ENCODE measurements at regions not wholly inside any gene's neighbourhood (a gene's known extent, or its start where the extent isn't known, plus 50 kb on each side); places are given as distances from the start of the nearest gene placed in this dataset.

DNA sequence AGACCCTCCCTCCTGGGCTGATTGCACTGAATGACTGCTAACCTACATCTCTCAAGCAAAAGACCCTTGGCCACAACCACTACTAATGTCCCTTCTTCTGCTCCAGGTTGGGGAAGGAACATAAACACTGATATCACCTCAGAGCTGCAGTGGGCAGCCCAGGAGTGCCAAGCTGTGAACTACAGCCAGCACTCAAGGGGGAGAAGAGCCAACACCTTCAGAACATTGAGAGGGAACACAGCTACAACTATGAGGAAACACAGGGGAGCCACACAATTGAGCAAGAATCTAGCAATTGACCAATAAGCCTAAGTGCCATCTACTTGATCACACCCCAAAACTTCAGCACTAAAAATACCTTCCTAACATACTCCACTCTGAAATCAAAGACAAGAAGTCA lies 222.8 kb downstream of the SPATA18 start:
- FAIRE-seq (no peak), ATAC-seq (no peak), DNase-seq (ENCODE audit: low read depth in 1 of 2, low spot score in 1 of 2) (no peak)
- H3K4me1 ChIP-seq, result no peaks in the 10 kb centered on the region
- H3K27ac ChIP-seq, result no peak overlapping the region
- H3K4me2 ChIP-seq, result no peak overlapping the region
- CTCF ChIA-PET, result no interaction called here
- H3K4me3 ChIP-seq, result no peak overlapping the region
- H3K9me3 ChIP-seq, result no peaks in the 10 kb centered on the region
- TF ChIP-seq TP53 (CRISPR knock-in tag; IDR thresholded peaks at IDR 0.05) (no peak), NR3C1 (IDR thresholded peaks at IDR 0.05) (no peak), HES2 (IDR thresholded peaks at IDR 0.05) (no peak), FOSL2 (IDR thresholded peaks at IDR 0.05) (no peak), FOSL2 (CRISPR knock-in tag; IDR thresholded peaks at IDR 0.05) (no peak), HDAC2 (IDR thresholded peaks at IDR 0.05) (no peak), HMGXB4 (CRISPR knock-in tag; IDR thresholded peaks at IDR 0.05; ENCODE audit: borderline replicate concordance) (no peak), KDM5A (IDR thresholded peaks at IDR 0.05) (no peak), MAX (IDR thresholded peaks at IDR 0.05) (no peak), MAZ (IDR thresholded peaks at IDR 0.05; ENCODE audit: borderline replicate concordance, low read depth, low read length) (no peak), RARB (CRISPR knock-in tag; IDR thresholded peaks at IDR 0.05) (no peak)
- TF ChIP-seq, protein P1, sequence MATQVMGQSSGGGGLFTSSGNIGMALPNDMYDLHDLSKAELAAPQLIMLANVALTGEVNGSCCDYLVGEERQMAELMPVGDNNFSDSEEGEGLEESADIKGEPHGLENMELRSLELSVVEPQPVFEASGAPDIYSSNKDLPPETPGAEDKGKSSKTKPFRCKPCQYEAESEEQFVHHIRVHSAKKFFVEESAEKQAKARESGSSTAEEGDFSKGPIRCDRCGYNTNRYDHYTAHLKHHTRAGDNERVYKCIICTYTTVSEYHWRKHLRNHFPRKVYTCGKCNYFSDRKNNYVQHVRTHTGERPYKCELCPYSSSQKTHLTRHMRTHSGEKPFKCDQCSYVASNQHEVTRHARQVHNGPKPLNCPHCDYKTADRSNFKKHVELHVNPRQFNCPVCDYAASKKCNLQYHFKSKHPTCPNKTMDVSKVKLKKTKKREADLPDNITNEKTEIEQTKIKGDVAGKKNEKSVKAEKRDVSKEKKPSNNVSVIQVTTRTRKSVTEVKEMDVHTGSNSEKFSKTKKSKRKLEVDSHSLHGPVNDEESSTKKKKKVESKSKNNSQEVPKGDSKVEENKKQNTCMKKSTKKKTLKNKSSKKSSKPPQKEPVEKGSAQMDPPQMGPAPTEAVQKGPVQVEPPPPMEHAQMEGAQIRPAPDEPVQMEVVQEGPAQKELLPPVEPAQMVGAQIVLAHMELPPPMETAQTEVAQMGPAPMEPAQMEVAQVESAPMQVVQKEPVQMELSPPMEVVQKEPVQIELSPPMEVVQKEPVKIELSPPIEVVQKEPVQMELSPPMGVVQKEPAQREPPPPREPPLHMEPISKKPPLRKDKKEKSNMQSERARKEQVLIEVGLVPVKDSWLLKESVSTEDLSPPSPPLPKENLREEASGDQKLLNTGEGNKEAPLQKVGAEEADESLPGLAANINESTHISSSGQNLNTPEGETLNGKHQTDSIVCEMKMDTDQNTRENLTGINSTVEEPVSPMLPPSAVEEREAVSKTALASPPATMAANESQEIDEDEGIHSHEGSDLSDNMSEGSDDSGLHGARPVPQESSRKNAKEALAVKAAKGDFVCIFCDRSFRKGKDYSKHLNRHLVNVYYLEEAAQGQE (IDR thresholded peaks at IDR 0.05), result no peak
- POLR2A ChIA-PET, result no interaction called here

GRCh38 chr4:52288212-52288855 lies 237.2 kb downstream of the SPATA18 start:
- FAIRE-seq (no peak), ATAC-seq (no peak), DNase-seq (ENCODE audit: low read depth in 1 of 2, low spot score in 1 of 2) (no peak)
- no peak overlapping the region for H3K4me2 ChIP-seq
- H3K27ac ChIP-seq, result no peak overlapping the region
- ChIA-PET POLR2A (no interaction called here), CTCF (no interaction called here)
- WGBS (ENCODE audit: missing lambda C conversion rate), result 27% methylated on average over 4 of the region's 4 CpGs
- TF ChIP-seq, protein P2, sequence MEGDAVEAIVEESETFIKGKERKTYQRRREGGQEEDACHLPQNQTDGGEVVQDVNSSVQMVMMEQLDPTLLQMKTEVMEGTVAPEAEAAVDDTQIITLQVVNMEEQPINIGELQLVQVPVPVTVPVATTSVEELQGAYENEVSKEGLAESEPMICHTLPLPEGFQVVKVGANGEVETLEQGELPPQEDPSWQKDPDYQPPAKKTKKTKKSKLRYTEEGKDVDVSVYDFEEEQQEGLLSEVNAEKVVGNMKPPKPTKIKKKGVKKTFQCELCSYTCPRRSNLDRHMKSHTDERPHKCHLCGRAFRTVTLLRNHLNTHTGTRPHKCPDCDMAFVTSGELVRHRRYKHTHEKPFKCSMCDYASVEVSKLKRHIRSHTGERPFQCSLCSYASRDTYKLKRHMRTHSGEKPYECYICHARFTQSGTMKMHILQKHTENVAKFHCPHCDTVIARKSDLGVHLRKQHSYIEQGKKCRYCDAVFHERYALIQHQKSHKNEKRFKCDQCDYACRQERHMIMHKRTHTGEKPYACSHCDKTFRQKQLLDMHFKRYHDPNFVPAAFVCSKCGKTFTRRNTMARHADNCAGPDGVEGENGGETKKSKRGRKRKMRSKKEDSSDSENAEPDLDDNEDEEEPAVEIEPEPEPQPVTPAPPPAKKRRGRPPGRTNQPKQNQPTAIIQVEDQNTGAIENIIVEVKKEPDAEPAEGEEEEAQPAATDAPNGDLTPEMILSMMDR (IDR thresholded peaks at IDR 0.05), result no peak
- TF ChIP-seq KDM5A (IDR thresholded peaks at IDR 0.05) (no peak), HOXB5 (CRISPR knock-in tag; IDR thresholded peaks at IDR 0.05) (no peak), RFX5 (IDR thresholded peaks at IDR 0.05) (no peak), ESRRA (IDR thresholded peaks at IDR 0.05; ENCODE audit: borderline replicate concordance, low read length) (no peak), ZSCAN20 (CRISPR knock-in tag; IDR thresholded peaks at IDR 0.05) (no peak), USF2 (IDR thresholded peaks at IDR 0.05) (no peak)
- H3K9me3 ChIP-seq, result no peaks in the 10 kb centered on the region
- H3K4me3 ChIP-seq, result no peak overlapping the region
- H3K4me1 ChIP-seq, result no peaks in the 10 kb centered on the region
